ENCODE measurements at regions not wholly inside any gene's neighbourhood (a gene's known extent, or its start where the extent isn't known, plus 50 kb on each side); places are given as distances from the start of the nearest gene placed in this dataset.

- no peak overlapping the region for H3K27ac ChIP-seq
- intact Hi-C loops (cut with DNase I), result no loop called here
These were observed 100.2 kb upstream of the SLC66A3 start for GRCh38 chr2:11054783-11055678.

DNA sequence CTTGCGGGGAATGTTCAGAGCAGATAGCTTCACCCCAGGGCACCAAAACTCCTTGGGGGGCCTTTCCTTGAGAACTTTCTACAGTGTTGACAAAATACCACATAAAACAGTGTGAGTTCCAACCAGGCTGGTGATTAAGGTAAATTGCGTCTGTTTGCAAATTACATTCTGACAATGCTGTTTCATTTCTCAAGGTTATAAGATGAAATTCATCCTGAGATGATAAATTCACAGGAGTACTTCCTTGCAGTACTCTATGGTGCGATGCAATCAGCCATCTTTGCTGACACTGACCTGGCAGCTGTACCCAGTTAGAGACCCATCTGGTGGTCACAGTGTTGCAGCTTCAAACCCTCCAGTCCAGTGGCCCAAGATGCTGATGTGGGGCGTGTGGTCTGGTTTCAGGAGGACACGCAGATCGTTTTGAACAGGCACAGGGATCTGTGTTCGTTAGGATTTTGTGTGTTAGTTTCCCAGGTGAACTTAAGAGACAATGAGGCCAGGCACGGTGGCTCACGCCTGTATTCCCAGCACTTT is 99.5 kb upstream of the SLC66A3 start:
- H3K27ac ChIP-seq, result no peak overlapping the region
- 94 to 96% methylated on average over 9 of the region's 9 CpGs for WGBS, 2 donors
- DNase-seq, result no peak
- no peak overlapping the region for H3K4me3 ChIP-seq (replicated peaks in 1 of 3)
- no peaks in the 10 kb centered on the region for H3K4me1 ChIP-seq
- H3K36me3 ChIP-seq, result no peaks in the 10 kb centered on the region
- TF ChIP-seq CTCF (IDR thresholded peaks at IDR 0.05) (no peak), POLR2A (IDR thresholded peaks at IDR 0.05) (no peak)
- no peaks in the 10 kb centered on the region for H3K9me3 ChIP-seq
- intact Hi-C loops (cut with DNase I), result no loop called here
- H3K27me3 ChIP-seq, result no peaks in the 10 kb centered on the region

More at GRCh38 chr2:11054783-11055678, 100.2 kb upstream of the SLC66A3 start:
- DNase-seq, result no peak
- TF ChIP-seq CTCF (IDR thresholded peaks at IDR 0.05) (no peak), POLR2A (IDR thresholded peaks at IDR 0.05) (no peak)
- Histone ChIP-seq H3K4me1 (no peaks in the 10 kb centered on the region), H3K9me3 (no peaks in the 10 kb centered on the region), H3K4me3 (replicated peaks in 1 of 3) (no peak overlapping the region), H3K27me3 (no peaks in the 10 kb centered on the region), H3K36me3 (no peaks in the 10 kb centered on the region)
- WGBS, 2 donors, result 90 to 91% methylated on average over 9 to 14 of the region's 14 CpGs

GRCh38 chr2:11056614-11057013 is 98.7 kb upstream of the SLC66A3 start:
- H3K27me3 ChIP-seq, result no peaks in the 10 kb centered on the region
- no peaks in the 10 kb centered on the region for H3K9me3 ChIP-seq
- 24 to 32% methylated on average over 6 of the region's 6 CpGs for WGBS, 2 donors
- H3K4me1 ChIP-seq, result no peaks in the 10 kb centered on the region
- peak; percentile 39 to 44 for DNase-seq
- H3K27ac ChIP-seq, result no peak overlapping the region
- intact Hi-C loops (cut with DNase I), result no loop called here
- no peak for TF ChIP-seq CTCF (IDR thresholded peaks at IDR 0.05)
- no peak for TF ChIP-seq POLR2A (IDR thresholded peaks at IDR 0.05)
- no peak overlapping the region for H3K4me3 ChIP-seq (replicated peaks in 1 of 3)
- H3K36me3 ChIP-seq, result no peaks in the 10 kb centered on the region

- Histone ChIP-seq H3K4me1 (no peaks in the 10 kb centered on the region), H3K27me3 (no peaks in the 10 kb centered on the region), H3K36me3 (no peaks in the 10 kb centered on the region), H3K27ac (no peak overlapping the region), H3K4me3 (replicated peaks in 1 of 3) (no peak overlapping the region), H3K9me3 (no peaks in the 10 kb centered on the region)
- intact Hi-C loops (cut with DNase I), result no loop called here
- 61 to 63% methylated on average over 4 of the region's 4 CpGs for WGBS, 2 donors
- no peak for DNase-seq
- TF ChIP-seq CTCF (IDR thresholded peaks at IDR 0.05), result no peak
These were observed 98.2 kb upstream of the SLC66A3 start for GRCh38 chr2:11057031-11057430.

DNA sequence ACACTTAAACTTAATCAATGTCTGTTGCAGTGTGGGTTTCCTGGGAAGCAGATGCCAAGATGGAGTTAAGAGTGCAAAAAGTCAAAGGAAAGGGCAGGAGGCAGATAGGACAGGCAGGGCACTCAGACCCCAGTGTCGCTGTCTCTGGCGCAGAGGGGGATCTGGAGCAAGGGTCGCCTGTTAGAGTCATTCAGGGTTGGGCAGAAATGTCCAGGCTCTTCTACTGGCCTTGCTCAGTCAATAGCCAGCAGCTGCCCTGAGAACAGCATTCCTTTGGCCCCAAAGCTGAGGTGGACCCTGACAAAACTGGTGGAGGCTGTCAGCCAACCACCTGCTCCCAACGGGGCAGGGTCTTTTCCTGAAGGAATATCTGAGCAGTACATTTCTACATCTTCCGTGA is 97.1 kb upstream of the SLC66A3 start:
- H3K27me3 ChIP-seq, result no peaks in the 10 kb centered on the region
- no peak for TF ChIP-seq POLR2A (IDR thresholded peaks at IDR 0.05)
- no peak for TF ChIP-seq CTCF (IDR thresholded peaks at IDR 0.05)

More for the DNA sequence above, 97.1 kb upstream of the SLC66A3 start:
- H3K9me3 ChIP-seq, result no peaks in the 10 kb centered on the region
- no peak overlapping the region for H3K4me3 ChIP-seq (replicated peaks in 1 of 3)
- H3K4me1 ChIP-seq, result no peaks in the 10 kb centered on the region
- H3K27ac ChIP-seq, result no peak overlapping the region
- intact Hi-C loops (cut with DNase I), result no loop called here
- no peaks in the 10 kb centered on the region for H3K36me3 ChIP-seq
- DNase-seq, result no peak
- WGBS, 2 donors, result 83 to 87% methylated on average over 5 of the region's 5 CpGs

All from thyroid gland (tissue), 4 donors.